ENCODE measurements at regions not wholly inside any gene's neighbourhood (a gene's known extent, or its start where the extent isn't known, plus 50 kb on each side); places are given as distances from the start of the nearest gene placed in this dataset.

DNA sequence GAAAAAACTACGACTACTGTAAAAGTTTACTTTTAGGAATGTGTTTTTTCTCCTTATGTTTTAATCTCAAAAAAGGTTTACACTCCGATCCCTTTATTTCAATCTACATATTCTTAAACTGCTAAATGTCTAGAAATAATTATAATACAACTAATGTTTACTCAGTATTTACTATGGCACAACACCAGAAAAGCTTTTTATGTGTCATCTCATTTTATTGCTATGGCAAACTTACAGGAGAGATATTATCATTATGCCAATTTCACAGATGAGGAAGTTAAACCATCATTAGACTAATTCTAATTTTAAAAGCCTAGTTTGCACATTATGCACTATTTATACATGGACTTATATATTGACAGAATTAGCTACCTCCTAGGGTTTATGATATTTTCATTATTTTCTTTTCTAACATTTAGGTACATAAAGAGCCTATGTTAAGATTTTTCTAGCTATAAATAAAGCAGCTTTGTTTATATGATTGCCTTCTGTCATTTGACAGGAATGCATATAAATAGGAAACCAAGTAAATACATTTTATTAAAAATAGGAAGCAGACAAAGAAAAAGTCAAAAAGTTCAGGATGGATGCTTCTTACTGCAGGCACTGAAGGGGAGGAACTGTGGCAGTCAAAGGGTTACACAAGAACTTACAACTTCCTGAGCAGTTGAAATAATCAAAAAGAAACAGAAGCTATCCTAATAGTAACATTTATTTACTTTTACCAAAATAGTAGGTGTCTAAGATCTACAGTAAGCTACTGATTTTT is 442.4 kb downstream of the LTN1 start:
- WGBS (ENCODE audit: insufficient coverage) = no CpG with 5 or more reads among the region's 2 CpGs
- H3K27me3 Mint-ChIP-seq (ENCODE audit: low read depth in 3 of 3) = no peaks in the 10 kb centered on the region
- Histone ChIP-seq H4K20me1 (ENCODE audit: insufficient read depth, low read length) (no peaks in the 10 kb centered on the region), H3K27ac (ENCODE audit: low read depth in 1 of 2, low read length in 2 of 2) (no peak overlapping the region), H3K36me3 (replicated peaks in 1 of 2; ENCODE audit: control insufficient read depth in 1 of 2, insufficient read depth in 2 of 2, low read length in 2 of 2) (no peaks in the 10 kb centered on the region), H2AFZ (ENCODE audit: insufficient read depth, low read depth, low read length, poor library complexity, severe bottlenecking) (no peak overlapping the region), H3K79me2 (ENCODE audit: insufficient read depth, low read length) (no peaks in the 10 kb centered on the region), H3K4me3 (replicated peaks in 1 of 3; ENCODE audit: low read depth in 2 of 3, low read length in 3 of 3) (no peak overlapping the region), H3K4me1 (ENCODE audit: control insufficient read depth in 1 of 2, insufficient read depth in 2 of 2, low read length in 2 of 2) (no peaks in the 10 kb centered on the region), H3K9me3 (replicated peaks in 1 of 2; ENCODE audit: control insufficient read depth in 1 of 2, insufficient read depth in 1 of 2, low read length in 2 of 2) (peaks cover 0 to 7% of the 10 kb centered on the region in 2 donors), H3K4me2 (replicated peaks; ENCODE audit: extremely low read depth, low read length, poor library complexity, severe bottlenecking) (no peak overlapping the region), H3K9ac (ENCODE audit: insufficient read depth, low read length, poor library complexity, severe bottlenecking) (no peak overlapping the region), H3K27me3 (ENCODE audit: control insufficient read depth in 2 of 2, insufficient read depth in 2 of 2, low read length in 2 of 2) (no peaks in the 10 kb centered on the region)
- TF ChIP-seq, protein P1, sequence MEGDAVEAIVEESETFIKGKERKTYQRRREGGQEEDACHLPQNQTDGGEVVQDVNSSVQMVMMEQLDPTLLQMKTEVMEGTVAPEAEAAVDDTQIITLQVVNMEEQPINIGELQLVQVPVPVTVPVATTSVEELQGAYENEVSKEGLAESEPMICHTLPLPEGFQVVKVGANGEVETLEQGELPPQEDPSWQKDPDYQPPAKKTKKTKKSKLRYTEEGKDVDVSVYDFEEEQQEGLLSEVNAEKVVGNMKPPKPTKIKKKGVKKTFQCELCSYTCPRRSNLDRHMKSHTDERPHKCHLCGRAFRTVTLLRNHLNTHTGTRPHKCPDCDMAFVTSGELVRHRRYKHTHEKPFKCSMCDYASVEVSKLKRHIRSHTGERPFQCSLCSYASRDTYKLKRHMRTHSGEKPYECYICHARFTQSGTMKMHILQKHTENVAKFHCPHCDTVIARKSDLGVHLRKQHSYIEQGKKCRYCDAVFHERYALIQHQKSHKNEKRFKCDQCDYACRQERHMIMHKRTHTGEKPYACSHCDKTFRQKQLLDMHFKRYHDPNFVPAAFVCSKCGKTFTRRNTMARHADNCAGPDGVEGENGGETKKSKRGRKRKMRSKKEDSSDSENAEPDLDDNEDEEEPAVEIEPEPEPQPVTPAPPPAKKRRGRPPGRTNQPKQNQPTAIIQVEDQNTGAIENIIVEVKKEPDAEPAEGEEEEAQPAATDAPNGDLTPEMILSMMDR (IDR thresholded peaks at IDR 0.05) = no peak
- no peak overlapping the region for H3K27ac Mint-ChIP-seq
- no peak for DNase-seq
- intact Hi-C loops (cut with micrococcal nuclease) = no loop called here
- no peaks in the 10 kb centered on the region for H3K4me1 Mint-ChIP-seq
- no peaks in the 10 kb centered on the region for H3K36me3 Mint-ChIP-seq
- H3K4me3 Mint-ChIP-seq = no peak overlapping the region
- peaks cover 0 to 4% (median 0%) of the 10 kb centered on the region in 7 donors for H3K9me3 Mint-ChIP-seq

DNA sequence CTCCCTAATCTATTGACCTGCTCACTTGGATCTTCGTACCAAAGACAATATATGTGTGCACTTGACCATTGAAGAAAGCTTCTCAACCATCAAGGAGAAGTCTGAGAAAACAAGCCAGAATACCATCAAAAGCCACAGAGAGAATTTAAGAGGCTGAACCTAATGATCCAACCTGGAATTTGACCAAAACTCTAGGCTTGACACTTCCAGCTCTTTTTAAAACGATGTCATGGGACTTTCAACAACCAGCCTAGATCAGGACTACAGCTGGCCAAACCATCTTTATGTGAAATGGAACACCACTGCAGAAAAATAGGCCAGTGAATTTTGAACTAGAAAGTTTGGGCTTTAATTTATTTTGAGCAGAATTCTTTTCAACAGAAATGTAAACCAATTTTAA is 444.4 kb downstream of the LTN1 start:
- Mint-ChIP-seq H3K4me3 (no peak overlapping the region), H3K27me3 (ENCODE audit: low read depth in 3 of 3) (no peaks in the 10 kb centered on the region), H3K36me3 (no peaks in the 10 kb centered on the region), H3K4me1 (no peaks in the 10 kb centered on the region), H3K27ac (no peak overlapping the region), H3K9me3 (peaks cover 0 to 4% (median 0%) of the 10 kb centered on the region in 7 donors)
- intact Hi-C loops (cut with micrococcal nuclease) = no loop called here
- H3K27ac ChIP-seq (ENCODE audit: low read depth in 1 of 2, low read length in 2 of 2) = no peak overlapping the region
- no peaks in the 10 kb centered on the region for H3K79me2 ChIP-seq (ENCODE audit: insufficient read depth, low read length)
- 100% methylated on average over 1 of the region's 2 CpGs for whole genome bisulfite sequencing (ENCODE audit: insufficient coverage)
- no peak overlapping the region for H3K4me3 ChIP-seq (replicated peaks in 1 of 3; ENCODE audit: low read depth in 2 of 3, low read length in 3 of 3)
- no peaks in the 10 kb centered on the region for H3K9me3 ChIP-seq (replicated peaks in 1 of 2; ENCODE audit: control insufficient read depth in 1 of 2, insufficient read depth in 1 of 2, low read length in 2 of 2)
- H3K4me2 ChIP-seq (replicated peaks; ENCODE audit: extremely low read depth, low read length, poor library complexity, severe bottlenecking) = no peak overlapping the region
- H4K20me1 ChIP-seq (ENCODE audit: insufficient read depth, low read length) = no peaks in the 10 kb centered on the region
- TF ChIP-seq, protein P1 (IDR thresholded peaks at IDR 0.05) = no peak
- no peak overlapping the region for H3K9ac ChIP-seq (ENCODE audit: insufficient read depth, low read length, poor library complexity, severe bottlenecking)
- no peaks in the 10 kb centered on the region for H3K36me3 ChIP-seq (replicated peaks in 1 of 2; ENCODE audit: control insufficient read depth in 1 of 2, insufficient read depth in 2 of 2, low read length in 2 of 2)
- H3K4me1 ChIP-seq (ENCODE audit: control insufficient read depth in 1 of 2, insufficient read depth in 2 of 2, low read length in 2 of 2) = no peaks in the 10 kb centered on the region
- DNase-seq = no peak
- no peaks in the 10 kb centered on the region for H3K27me3 ChIP-seq (ENCODE audit: control insufficient read depth in 2 of 2, insufficient read depth in 2 of 2, low read length in 2 of 2)
- no peak overlapping the region for H2AFZ ChIP-seq (ENCODE audit: insufficient read depth, low read depth, low read length, poor library complexity, severe bottlenecking)
